Right cardiac atrium (tissue), 5 donors: ENCODE measurements at regions not wholly inside any gene's neighbourhood (a gene's known extent, or its start where the extent isn't known, plus 50 kb on each side); places are given as distances from the start of the nearest gene placed in this dataset.

Experiments used
- ATAC-seq, 2 donors: fragments of 200-7000 bp; cut with Tn5 transposase; one replicate each; pipeline versions ENCODE4 v1.8.0 to v1.9.1; 2020; ENCODE audit warnings: moderate library complexity in 2 of 2, mild to moderate bottlenecking in 1 of 2
- DNase-seq, 3 donors: peaks; one replicate each; pipeline ENCODE4 v3.0.0-alpha.2; 2020
- H3K27ac ChIP-seq: one replicate; pipeline ENCODE4 v1.5.1; 2013; ENCODE audit warnings: mild to moderate bottlenecking, low read length, control low read depth, moderate library complexity
- H3K27me3 ChIP-seq: one replicate; pipeline ENCODE4 v1.6.1; 2013; ENCODE audit not compliant: control insufficient read depth, insufficient read depth
- H3K4me1 ChIP-seq: one replicate; pipeline ENCODE4 v1.6.1; 2013; ENCODE audit warnings: low read length; ENCODE audit not compliant: control insufficient read depth, insufficient read depth
- H3K4me3 ChIP-seq: one replicate; pipeline ENCODE4 v1.5.1; 2013; ENCODE audit warnings: low read length, control low read depth
- H3K9me3 ChIP-seq: one replicate; pipeline ENCODE4 v1.6.1; 2013; ENCODE audit warnings: low read length; ENCODE audit not compliant: control insufficient read depth
- WGBS: extraction: QIAGEN DNeasy Blood & Tissue Kit; methylation state at CpG from one replicate; pipeline ENCODE4 v1.1.7; 2013; 5-methylcytosine and 5-hydroxymethylcytosine counted together
- intact Hi-C, 4 donors: fragments of 100-400 bp; cut with DNase I; formaldehyde crosslinking; loops; one replicate each; pipeline versions ENCODE4 v1.11.0 to v1.14.0; 2022 to 2023
- donor health status: healthy with polysubstance abuse.
- donor health status: DM: no; HTN: yes; CAD: no.
- donor health status: DM: no; HTN: no; CAD: no.
- donor health status: DM: no; HTN: yes; CAD: no; lungs with severe emphysema.
- donor health status: DM: yes; HTN: yes; CAD: no.

GRCh38 chr11:127576210-127576609, 575.6 kb upstream of the KIRREL3 start:
- ATAC-seq: no peak
- DNase-seq: no peak
- H3K27me3 ChIP-seq: no peaks in the 10 kb centered on the region
- H3K4me3 ChIP-seq: no peak overlapping the region
- H3K9me3 ChIP-seq: no peaks in the 10 kb centered on the region
- WGBS: 82% methylated on average over 7 of the region's 7 CpGs
- no peaks in the 10 kb centered on the region for H3K4me1 ChIP-seq
- intact Hi-C loops: no loop called here
- no peak overlapping the region for H3K27ac ChIP-seq

- no peaks in the 10 kb centered on the region for H3K4me1 ChIP-seq
- H3K9me3 ChIP-seq: no peaks in the 10 kb centered on the region
- no peaks in the 10 kb centered on the region for H3K27me3 ChIP-seq
- intact Hi-C loops: no loop called here
- WGBS: 30% methylated on average over 5 of the region's 5 CpGs
- ATAC-seq (no peak), DNase-seq (no peak)
- no peak overlapping the region for H3K27ac ChIP-seq
- no peak overlapping the region for H3K4me3 ChIP-seq
These were observed 573.9 kb upstream of the KIRREL3 start for GRCh38 chr11:127574478-127574877.

GRCh38 chr11:127568891-127569290, 568.3 kb upstream of the KIRREL3 start:
- WGBS: 89% methylated on average over 3 of the region's 3 CpGs
- H3K4me1 ChIP-seq: no peaks in the 10 kb centered on the region
- H3K27ac ChIP-seq: no peak overlapping the region
- ATAC-seq (no peak), DNase-seq (no peak)
- H3K27me3 ChIP-seq: no peaks in the 10 kb centered on the region
- H3K4me3 ChIP-seq: no peak overlapping the region
- H3K9me3 ChIP-seq: no peaks in the 10 kb centered on the region
- intact Hi-C loops: no loop called here

GRCh38 chr11:127567237-127567932, 566.8 kb upstream of the KIRREL3 start:
- no peak for DNase-seq
- Histone ChIP-seq H3K4me1 (no peaks in the 10 kb centered on the region), H3K9me3 (no peaks in the 10 kb centered on the region), H3K4me3 (no peak overlapping the region), H3K27me3 (no peaks in the 10 kb centered on the region), H3K27ac (no peak overlapping the region)
- no peak for ATAC-seq
- intact Hi-C loops: no loop called here
- 55% methylated on average over 2 of the region's 2 CpGs for WGBS

GRCh38 chr11:127564810-127565209, 564.2 kb upstream of the KIRREL3 start:
- no peak overlapping the region for H3K4me3 ChIP-seq
- 79% methylated on average over 4 of the region's 4 CpGs for WGBS
- no peaks in the 10 kb centered on the region for H3K4me1 ChIP-seq
- ATAC-seq: no peak
- DNase-seq: no peak
- no peaks in the 10 kb centered on the region for H3K27me3 ChIP-seq
- no peak overlapping the region for H3K27ac ChIP-seq
- intact Hi-C loops: no loop called here
- no peaks in the 10 kb centered on the region for H3K9me3 ChIP-seq

- ATAC-seq: no peak
- Histone ChIP-seq H3K4me3 (no peak overlapping the region), H3K27me3 (no peaks in the 10 kb centered on the region), H3K27ac (no peak overlapping the region), H3K4me1 (no peaks in the 10 kb centered on the region), H3K9me3 (no peaks in the 10 kb centered on the region)
- intact Hi-C loops: no loop called here
- DNase-seq: no peak
- WGBS: 87% methylated on average over 2 of the region's 2 CpGs
These were observed 559.4 kb upstream of the KIRREL3 start for GRCh38 chr11:127559978-127560377.

GRCh38 chr11:127552446-127552845, 551.9 kb upstream of the KIRREL3 start:
- DNase-seq (no peak), ATAC-seq (no peak)
- no peak overlapping the region for H3K27ac ChIP-seq
- WGBS: 82% methylated on average over 6 of the region's 6 CpGs
- H3K4me1 ChIP-seq: no peaks in the 10 kb centered on the region
- no peaks in the 10 kb centered on the region for H3K27me3 ChIP-seq
- no peak overlapping the region for H3K4me3 ChIP-seq
- H3K9me3 ChIP-seq: no peaks in the 10 kb centered on the region
- intact Hi-C loops: no loop called here

- H3K27ac ChIP-seq: no peak overlapping the region
- no peak for DNase-seq
- 46% methylated on average over 3 of the region's 3 CpGs for WGBS
- no peak for ATAC-seq
- H3K27me3 ChIP-seq: no peaks in the 10 kb centered on the region
- H3K4me3 ChIP-seq: no peak overlapping the region
- H3K4me1 ChIP-seq: no peaks in the 10 kb centered on the region
- H3K9me3 ChIP-seq: no peaks in the 10 kb centered on the region
- intact Hi-C loops: no loop called here
These were observed 530.6 kb upstream of the KIRREL3 start for GRCh38 chr11:127531167-127531566.

- WGBS: 83% methylated on average over 3 of the region's 3 CpGs
- Histone ChIP-seq H3K27ac (no peak overlapping the region), H3K9me3 (no peaks in the 10 kb centered on the region), H3K4me3 (no peak overlapping the region), H3K27me3 (no peaks in the 10 kb centered on the region), H3K4me1 (no peaks in the 10 kb centered on the region)
- intact Hi-C loops: no loop called here
- ATAC-seq: no peak
- DNase-seq: no peak
These were observed 527.7 kb upstream of the KIRREL3 start for GRCh38 chr11:127528297-127528696.

GRCh38 chr11:127524618-127525017, 524.0 kb upstream of the KIRREL3 start:
- 29% methylated on average over 4 of the region's 4 CpGs for WGBS
- peak in 1 of 2 donors; percentile 31 for ATAC-seq
- Histone ChIP-seq H3K4me3 (no peak overlapping the region), H3K27ac (no peak overlapping the region), H3K4me1 (no peaks in the 10 kb centered on the region), H3K27me3 (no peaks in the 10 kb centered on the region), H3K9me3 (no peaks in the 10 kb centered on the region)
- no peak for DNase-seq
- intact Hi-C loops: no loop called here

- WGBS: 77% methylated on average over 2 of the region's 2 CpGs
- H3K4me1 ChIP-seq: no peaks in the 10 kb centered on the region
- H3K27ac ChIP-seq: no peak overlapping the region
- H3K9me3 ChIP-seq: no peaks in the 10 kb centered on the region
- no peak for DNase-seq
- H3K27me3 ChIP-seq: no peaks in the 10 kb centered on the region
- no peak for ATAC-seq
- intact Hi-C loops: no loop called here
- no peak overlapping the region for H3K4me3 ChIP-seq
These were observed 520.8 kb upstream of the KIRREL3 start for GRCh38 chr11:127521413-127521812.

- WGBS: 94% methylated on average over 1 of the region's 1 CpG
- Histone ChIP-seq H3K4me3 (no peak overlapping the region), H3K27me3 (no peaks in the 10 kb centered on the region), H3K4me1 (no peaks in the 10 kb centered on the region), H3K27ac (no peak overlapping the region), H3K9me3 (no peaks in the 10 kb centered on the region)
- DNase-seq (no peak), ATAC-seq (no peak)
- intact Hi-C loops: no loop called here
These were observed 507.3 kb upstream of the KIRREL3 start for GRCh38 chr11:127507851-127508250.
